Stomach (tissue), 8 donors: ENCODE measurements at regions not wholly inside any gene's neighbourhood (a gene's known extent, or its start where the extent isn't known, plus 50 kb on each side); places are given as distances from the start of the nearest gene placed in this dataset.

Source experiments
- DNase-seq, 2 donors: peaks; one replicate each; pipeline versions ENCODE4 v3.0.0 to v3.0.0-alpha.2; 2013 to 2019
- H3K27ac ChIP-seq, 5 donors: fragments of 200-600 bp in 4 of 5; sonication (generic) in 4 of 5; one replicate each; pipeline ENCODE4 v1.5.1; 2013 to 2019; ENCODE audit warnings: mild to moderate bottlenecking in 1 of 5, moderate library complexity in 1 of 5
- H3K27me3 ChIP-seq, 3 donors: fragments of 200-600 bp; sonication (generic); one replicate each; pipeline ENCODE4 v1.5.1; 2017 to 2019; ENCODE audit warnings: mixed run types in 1 of 3
- H3K36me3 ChIP-seq, 4 donors: fragments of 200-600 bp; sonication (generic); 1 replicate in 3 of 4; 2 replicates in 1 of 4; pipeline ENCODE4 v1.5.1; 2016 to 2019
- H3K4me1 ChIP-seq, 4 donors: fragments of 200-600 bp; sonication (generic); one replicate each; pipeline ENCODE4 v1.5.1; 2016 to 2019
- H3K4me3 ChIP-seq, 4 donors: fragments of 200-600 bp; sonication (generic) in 3 of 4; one replicate each; pipeline ENCODE4 v1.5.1; 2016 to 2019; ENCODE audit warnings: mild to moderate bottlenecking in 1 of 4
- H3K9me3 ChIP-seq, 4 donors: fragments of 200-600 bp; sonication (generic); one replicate each; pipeline ENCODE4 v1.5.1; 2016 to 2019
- EP300 ChIP-seq: sonication (generic); formaldehyde crosslinking; IDR thresholded peaks from one replicate; pipeline ENCODE4 v1.6.1; 2017; ENCODE audit warnings: antibody characterized with exemption
- POLR2A ChIP-seq, 4 donors: fragments of 450-650 bp; IDR thresholded peaks; one replicate each; pipeline ENCODE4 v1.6.1; 2016; ENCODE audit warnings: antibody characterized with exemption in 4 of 4, control low read depth in 2 of 4, mild to moderate bottlenecking in 1 of 4, moderate library complexity in 1 of 4
- POLR2AphosphoS5 ChIP-seq, 3 donors: sonication (generic); formaldehyde crosslinking; IDR thresholded peaks; one replicate each; pipeline ENCODE4 v1.6.1; 2016; ENCODE audit warnings: antibody characterized with exemption in 3 of 3
- WGBS, 5 donors: extraction: QIAGEN DNeasy Blood & Tissue Kit in 3 of 5; methylation state at CpG; one replicate each; pipeline versions ENCODE4 v1.1.5 to v1.1.7; 2013 to 2018; 5-methylcytosine and 5-hydroxymethylcytosine counted together
- intact Hi-C: fragments of 100-400 bp; cut with DNase I; formaldehyde crosslinking; loops from one replicate; pipeline ENCODE4 v1.15.1; 2023; ENCODE audit warnings: low total_unique reads
- TF ChIP-seq, protein P1 (sequence below), 7 experiments: fragments of 450-650 bp in 4 of 7; fragments of 200-600 bp in 3 of 7; sonication (generic) in 3 of 7; IDR thresholded peaks; one replicate each; pipeline ENCODE4 v1.5.1; 2016 to 2019; ENCODE audit warnings: antibody characterized with exemption in 7 of 7, control low read depth in 2 of 7, mild to moderate bottlenecking in 1 of 7
- donor health status: healthy with polysubstance abuse.
- donor health status: Bipolar disorder and iron deficiency.
- donor health status: healthy.

GRCh38 chr18:64392202-64392601 lies 243.3 kb upstream of the LINC00305 start:
- Histone ChIP-seq H3K27ac (no peak overlapping the region), H3K4me3 (no peak overlapping the region), H3K9me3 (no peaks in the 10 kb centered on the region), H3K36me3 (no peaks in the 10 kb centered on the region), H3K4me1 (no peaks in the 10 kb centered on the region), H3K27me3 (no peaks in the 10 kb centered on the region)
- no peak for DNase-seq
- TF ChIP-seq EP300 (no peak), POLR2A (IDR thresholded peaks at IDR 0.05) (no peak), POLR2AphosphoS5 (IDR thresholded peaks at IDR 0.05) (no peak)
- TF ChIP-seq, protein P1, sequence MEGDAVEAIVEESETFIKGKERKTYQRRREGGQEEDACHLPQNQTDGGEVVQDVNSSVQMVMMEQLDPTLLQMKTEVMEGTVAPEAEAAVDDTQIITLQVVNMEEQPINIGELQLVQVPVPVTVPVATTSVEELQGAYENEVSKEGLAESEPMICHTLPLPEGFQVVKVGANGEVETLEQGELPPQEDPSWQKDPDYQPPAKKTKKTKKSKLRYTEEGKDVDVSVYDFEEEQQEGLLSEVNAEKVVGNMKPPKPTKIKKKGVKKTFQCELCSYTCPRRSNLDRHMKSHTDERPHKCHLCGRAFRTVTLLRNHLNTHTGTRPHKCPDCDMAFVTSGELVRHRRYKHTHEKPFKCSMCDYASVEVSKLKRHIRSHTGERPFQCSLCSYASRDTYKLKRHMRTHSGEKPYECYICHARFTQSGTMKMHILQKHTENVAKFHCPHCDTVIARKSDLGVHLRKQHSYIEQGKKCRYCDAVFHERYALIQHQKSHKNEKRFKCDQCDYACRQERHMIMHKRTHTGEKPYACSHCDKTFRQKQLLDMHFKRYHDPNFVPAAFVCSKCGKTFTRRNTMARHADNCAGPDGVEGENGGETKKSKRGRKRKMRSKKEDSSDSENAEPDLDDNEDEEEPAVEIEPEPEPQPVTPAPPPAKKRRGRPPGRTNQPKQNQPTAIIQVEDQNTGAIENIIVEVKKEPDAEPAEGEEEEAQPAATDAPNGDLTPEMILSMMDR (IDR thresholded peaks at IDR 0.05): no peak
- 11 to 47% (median 32%) methylated on average over 1 of the region's 1 CpG for WGBS, 5 donors
- intact Hi-C loops: no loop called here

DNA sequence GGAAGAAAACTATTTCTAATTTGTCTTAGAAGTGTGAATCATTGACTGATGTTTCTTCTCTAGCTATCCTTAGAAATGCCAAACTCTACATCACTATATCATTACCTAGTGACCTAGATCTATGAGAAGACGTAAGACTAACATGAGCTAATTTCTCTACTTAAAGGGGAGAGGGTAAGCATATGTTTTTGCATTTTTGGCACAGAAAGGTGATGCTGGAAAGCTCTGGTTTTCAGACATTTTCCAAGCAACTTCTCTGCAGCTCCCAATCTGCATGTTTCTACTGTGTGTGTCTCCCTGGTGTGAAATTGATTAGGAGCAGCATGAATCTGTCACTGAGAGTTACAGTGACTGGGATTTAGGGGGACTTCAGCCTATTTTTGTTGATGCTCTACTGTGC lies 235.2 kb upstream of the LINC00305 start:
- no peak for DNase-seq
- intact Hi-C loops: no loop called here
- Histone ChIP-seq H3K4me3 (no peak overlapping the region), H3K27ac (no peak overlapping the region), H3K4me1 (no peaks in the 10 kb centered on the region), H3K36me3 (no peaks in the 10 kb centered on the region), H3K9me3 (no peaks in the 10 kb centered on the region), H3K27me3 (no peaks in the 10 kb centered on the region)
- TF ChIP-seq POLR2AphosphoS5 (IDR thresholded peaks at IDR 0.05) (no peak), EP300 (no peak), POLR2A (IDR thresholded peaks at IDR 0.05) (no peak)
- TF ChIP-seq, protein P1 (IDR thresholded peaks at IDR 0.05): no peak
- WGBS, 5 donors: 61 to 75% (median 69%) methylated on average over 1 of the region's 1 CpG

GRCh38 chr18:64380117-64380516 lies 231.2 kb upstream of the LINC00305 start:
- TF ChIP-seq, protein P1 (IDR thresholded peaks at IDR 0.05): no peak
- TF ChIP-seq POLR2A (IDR thresholded peaks at IDR 0.05): no peak
- no peak for TF ChIP-seq EP300
- TF ChIP-seq POLR2AphosphoS5 (IDR thresholded peaks at IDR 0.05): no peak
- H3K4me1 ChIP-seq: no peaks in the 10 kb centered on the region

DNA sequence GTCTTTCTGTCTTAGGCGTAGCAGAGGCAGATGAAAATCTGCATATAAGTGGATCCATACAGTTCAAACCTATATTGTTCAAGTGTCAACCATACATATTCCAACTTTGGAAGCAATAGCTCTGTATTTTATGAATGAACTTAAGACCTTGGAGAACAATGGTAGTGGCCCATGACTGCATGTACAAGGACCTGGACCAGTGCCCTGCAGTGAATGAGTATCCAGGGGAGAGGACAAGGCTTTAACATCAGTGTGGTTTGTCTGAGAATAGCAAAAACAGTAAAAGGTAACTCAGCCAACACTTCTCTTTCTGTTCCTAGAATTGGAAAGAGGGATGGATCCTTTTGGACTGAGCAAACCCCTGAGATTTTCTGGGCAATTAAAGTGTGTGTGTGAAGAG lies 230.8 kb upstream of the LINC00305 start:
- Histone ChIP-seq H3K27ac (no peak overlapping the region), H3K4me3 (no peak overlapping the region), H3K9me3 (peaks cover 0 to 10% (median 6%) of the 10 kb centered on the region in 4 donors), H3K36me3 (no peaks in the 10 kb centered on the region), H3K4me1 (no peaks in the 10 kb centered on the region), H3K27me3 (no peaks in the 10 kb centered on the region)
- TF ChIP-seq POLR2A (IDR thresholded peaks at IDR 0.05): no peak
- no peak for TF ChIP-seq EP300
- TF ChIP-seq, protein P1 (IDR thresholded peaks at IDR 0.05): no peak
- TF ChIP-seq POLR2AphosphoS5 (IDR thresholded peaks at IDR 0.05): no peak
- no peak for DNase-seq
- intact Hi-C loops: no loop called here
- WGBS, 5 donors: 92 to 97% (median 96%) methylated on average over 1 of the region's 1 CpG

More at GRCh38 chr18:64380117-64380516, 231.2 kb upstream of the LINC00305 start:
- intact Hi-C loops: no loop called here
- Histone ChIP-seq H3K9me3 (peaks cover 0 to 10% (median 4%) of the 10 kb centered on the region in 4 donors), H3K4me3 (no peak overlapping the region), H3K27ac (no peak overlapping the region), H3K36me3 (no peaks in the 10 kb centered on the region), H3K27me3 (no peaks in the 10 kb centered on the region)
- no peak for DNase-seq
- 56 to 71% (median 64%) methylated on average over 1 of the region's 1 CpG for WGBS, 5 donors
